Keratinocyte (primary cell): ENCODE measurements at regions not wholly inside any gene's neighbourhood (a gene's known extent, or its start where the extent isn't known, plus 50 kb on each side); places are given as distances from the start of the nearest gene placed in this dataset.

Experiments
- DNase-seq: peaks from one replicate; pipeline ENCODE4 v3.0.0-alpha.2; 2011; ENCODE audit warnings: low read depth, missing footprints, low spot score
- FAIRE-seq: peaks from 2 replicates; lab custom pipeline; 2011; peaks lifted over from hg19 to GRCh38; lab: Jason Lieb, UNC
- H2AFZ ChIP-seq: 2 replicates; pipeline ENCODE4 v1.6.0; 2012; ENCODE audit warnings: low read length, control low read depth, inconsistent platforms; ENCODE audit not compliant: control insufficient read depth
- H3K27ac ChIP-seq: 2 replicates; pipeline ENCODE4 v1.5.1; 2011; ENCODE audit warnings: low read length; ENCODE audit not compliant: control insufficient read depth, insufficient read depth
- H3K27me3 ChIP-seq: 3 replicates; pipeline ENCODE4 v1.6.0; 2011; ENCODE audit warnings: low read length; ENCODE audit not compliant: control insufficient read depth, insufficient read depth; ENCODE audit errors: extremely low read depth
- H3K36me3 ChIP-seq, 2 experiments: 2 replicates in 1 of 2; 3 replicates in 1 of 2; pipeline ENCODE4 v1.5.1; 2011; ENCODE audit warnings: low read length in 2 of 2, mild to moderate bottlenecking in 1 of 2; ENCODE audit not compliant: control insufficient read depth in 2 of 2, insufficient read depth in 2 of 2; ENCODE audit errors: extremely low read depth in 1 of 2
- H3K4me1 ChIP-seq: 3 replicates; pipeline ENCODE4 v1.5.1; 2011; ENCODE audit warnings: low read length; ENCODE audit not compliant: control insufficient read depth, insufficient read depth; ENCODE audit errors: extremely low read depth
- H3K4me2 ChIP-seq: 3 replicates; pipeline ENCODE4 v1.6.0; 2011; ENCODE audit warnings: low read depth, low read length; ENCODE audit not compliant: control insufficient read depth, insufficient read depth; ENCODE audit errors: extremely low read depth
- H3K4me3 ChIP-seq, 3 experiments: fragments of 200-600 bp in 1 of 3; sonication (generic) in 1 of 3; 2 replicates in 2 of 3; 3 replicates in 1 of 3; pipeline ENCODE4 v1.5.1; 2011 to 2016; ENCODE audit warnings: low read length in 3 of 3, mild to moderate bottlenecking in 3 of 3, control low read depth in 2 of 3, inconsistent platforms in 1 of 3, low read depth in 1 of 3, mixed read lengths in 1 of 3, mixed run types in 1 of 3, moderate library complexity in 1 of 3; ENCODE audit not compliant: control insufficient read depth in 2 of 3, insufficient read depth in 2 of 3; ENCODE audit errors: extremely low read depth in 1 of 3
- H3K79me2 ChIP-seq: 2 replicates; pipeline ENCODE4 v1.6.0; 2012; ENCODE audit warnings: low read length; ENCODE audit not compliant: control insufficient read depth, insufficient read depth
- H3K9ac ChIP-seq: 3 replicates; pipeline ENCODE4 v1.6.0; 2011; ENCODE audit warnings: low read length; ENCODE audit not compliant: control insufficient read depth, insufficient read depth; ENCODE audit errors: extremely low read depth
- H3K9me1 ChIP-seq: 3 replicates; pipeline ENCODE4 v1.6.0; 2011; ENCODE audit warnings: low read length; ENCODE audit not compliant: control insufficient read depth, insufficient read depth; ENCODE audit errors: extremely low read depth
- H3K9me3 ChIP-seq: 2 replicates; pipeline ENCODE4 v1.5.1; 2012; ENCODE audit warnings: low read depth, low read length; ENCODE audit not compliant: control insufficient read depth
- H4K20me1 ChIP-seq: 3 replicates; pipeline ENCODE4 v1.6.0; 2011; ENCODE audit warnings: low read length; ENCODE audit not compliant: control insufficient read depth, insufficient read depth; ENCODE audit errors: extremely low read depth
- CTCF ChIP-seq, 3 experiments: IDR thresholded peaks in 1 of 3; conservative IDR thresholded peaks in 1 of 3; optimal IDR thresholded peaks in 1 of 3; 2 replicates in 2 of 3; 3 replicates in 1 of 3; pipeline versions ENCODE3 to v1.5.1; 2011; ENCODE audit warnings: low read length in 3 of 3, mild to moderate bottlenecking in 3 of 3, moderate library complexity in 2 of 3, control low read depth in 1 of 3, inconsistent platforms in 1 of 3; ENCODE audit not compliant: insufficient read depth in 2 of 3; ENCODE audit errors: extremely low read depth in 1 of 3
- EZH2 ChIP-seq: IDR thresholded peaks from one replicate; pipeline ENCODE4 v1.6.1; 2012; ENCODE audit warnings: inconsistent platforms, mild to moderate bottlenecking, low read length, moderate library complexity
- dilution Hi-C: fragments of 300-500 bp; cut with MboI; formaldehyde crosslinking; loops from one replicate; pipeline ENCODE4 v1.7.0; 2020; ENCODE audit warnings: low sequenced_read_pairs; ENCODE audit not compliant: extremely low pct_ligation_motif_present

- FAIRE-seq (no peak), DNase-seq (no peak)
- H3K36me3 ChIP-seq: no peaks in the 10 kb centered on the region
- H3K27ac ChIP-seq: no peak overlapping the region
- no peaks in the 10 kb centered on the region for H3K9me1 ChIP-seq
- H3K27me3 ChIP-seq: no peaks in the 10 kb centered on the region
- H3K9me3 ChIP-seq: no peaks in the 10 kb centered on the region
- no peak overlapping the region for H3K9ac ChIP-seq
- no peaks in the 10 kb centered on the region for H3K79me2 ChIP-seq
- H3K4me2 ChIP-seq: no peak overlapping the region
- H2AFZ ChIP-seq: no peak overlapping the region
- dilution Hi-C loops: no loop called here
- no peak overlapping the region for H3K4me3 ChIP-seq
- H3K4me1 ChIP-seq: no peaks in the 10 kb centered on the region
- no peaks in the 10 kb centered on the region for H4K20me1 ChIP-seq
- TF ChIP-seq CTCF (optimal IDR thresholded peaks at IDR 0.05 in 1 of 3, IDR thresholded peaks at IDR 0.05 in 1 of 3, conservative IDR thresholded peaks at IDR 0.05 in 1 of 3; ENCODE audit: extremely low read depth in 1 of 3, insufficient read depth in 2 of 3, low read length in 3 of 3) (no peak), EZH2 (no peak)
Observed at GRCh38 chr3:89964347-89964746, 856.9 kb downstream of the EPHA3 start.

GRCh38 chr3:89966877-89967665, 859.6 kb downstream of the EPHA3 start:
- H3K4me3 ChIP-seq: no peak overlapping the region
- dilution Hi-C loops: no loop called here
- TF ChIP-seq EZH2 (no peak), CTCF (optimal IDR thresholded peaks at IDR 0.05 in 1 of 3, IDR thresholded peaks at IDR 0.05 in 1 of 3, conservative IDR thresholded peaks at IDR 0.05 in 1 of 3; ENCODE audit: extremely low read depth in 1 of 3, insufficient read depth in 2 of 3, low read length in 3 of 3) (no peak)

More at GRCh38 chr3:89966877-89967665, 859.6 kb downstream of the EPHA3 start:
- no peaks in the 10 kb centered on the region for H3K27me3 ChIP-seq
- no peak overlapping the region for H3K9ac ChIP-seq
- no peak overlapping the region for H2AFZ ChIP-seq
- H3K9me3 ChIP-seq: no peaks in the 10 kb centered on the region
- H3K27ac ChIP-seq: no peak overlapping the region
- H3K9me1 ChIP-seq: no peaks in the 10 kb centered on the region
- H3K4me2 ChIP-seq: no peak overlapping the region
- no peak for DNase-seq
- H4K20me1 ChIP-seq: no peaks in the 10 kb centered on the region
- H3K79me2 ChIP-seq: no peaks in the 10 kb centered on the region
- H3K36me3 ChIP-seq: no peaks in the 10 kb centered on the region
- H3K4me1 ChIP-seq: no peaks in the 10 kb centered on the region
- FAIRE-seq: no peak
